ENCODE measurements at regions not wholly inside any gene's neighbourhood (a gene's known extent, or its start where the extent isn't known, plus 50 kb on each side); places are given as distances from the start of the nearest gene placed in this dataset.
"Not testable (repeated sequence)": the region's sequence is repeated elsewhere in the genome, so short reads cannot be mapped to it uniquely, and the experiment has no call there.

- not testable (repeated sequence) for DNase-seq (ENCODE audit: low read depth, low spot score)
Observed at GRCh38 chr17:27365329-27365945, 71.5 kb downstream of the WSB1 start.

GRCh38 chr17:27366437-27366836 is 72.5 kb downstream of the WSB1 start:
- DNase-seq (ENCODE audit: low read depth, low spot score) = no peak

- DNase-seq (ENCODE audit: low read depth, low spot score) = no peak
Observed at GRCh38 chr17:27367121-27367981, 73.4 kb downstream of the WSB1 start.

DNA sequence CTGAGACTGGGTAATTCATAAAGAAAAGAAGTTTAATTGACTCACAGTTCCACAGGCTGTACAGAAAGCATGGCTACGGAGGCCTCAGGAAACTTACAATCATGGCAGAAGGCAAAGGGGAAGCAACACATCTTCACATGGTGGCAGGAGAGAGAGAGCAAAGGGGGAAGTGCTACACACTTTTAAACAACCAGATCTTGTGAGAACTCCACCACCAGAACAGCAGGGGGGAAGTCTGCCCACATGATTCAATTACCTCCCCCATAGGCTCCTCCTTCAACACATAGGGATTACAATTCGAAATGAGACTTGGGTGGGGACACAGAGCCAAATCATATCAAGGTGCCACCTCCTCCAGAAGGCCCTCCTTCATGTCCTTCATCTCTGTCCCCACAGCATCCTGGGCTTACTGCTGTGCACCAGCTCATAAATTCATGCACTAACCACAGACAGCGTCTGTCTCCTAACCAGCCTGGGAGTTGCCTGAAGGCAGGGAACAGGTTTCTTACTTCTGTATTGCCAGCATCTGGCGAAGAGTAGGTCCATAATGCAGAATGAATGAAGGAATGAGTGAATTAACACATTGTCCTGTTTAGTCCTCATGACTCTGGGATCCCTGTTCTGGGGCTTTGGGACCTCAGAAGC is 74.4 kb downstream of the WSB1 start:
- DNase-seq (ENCODE audit: low read depth, low spot score) = no peak

- no peak for DNase-seq (ENCODE audit: low read depth, low spot score)
Observed at GRCh38 chr17:27368980-27369379, 75.1 kb downstream of the WSB1 start.

DNA sequence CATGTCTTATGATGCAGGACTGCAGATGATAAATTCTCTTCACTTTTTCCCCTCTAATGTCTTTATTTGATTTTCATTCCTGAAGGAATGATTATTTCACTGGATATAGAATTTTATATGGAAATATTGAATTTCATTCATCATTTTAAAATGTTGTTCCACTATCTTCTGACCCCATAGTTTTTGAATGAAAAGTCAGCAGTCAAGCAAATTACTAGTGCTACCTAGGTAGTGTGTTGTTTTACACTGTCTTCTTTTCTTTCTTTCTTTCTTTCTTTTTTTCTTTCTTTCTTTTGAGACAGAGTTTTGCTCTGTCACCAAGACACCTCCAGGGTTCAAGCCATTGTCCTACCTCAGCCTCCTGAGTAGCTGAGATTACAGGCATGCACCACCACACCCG is 76.9 kb downstream of the WSB1 start:
- DNase-seq (ENCODE audit: low read depth, low spot score) = no peak

DNA sequence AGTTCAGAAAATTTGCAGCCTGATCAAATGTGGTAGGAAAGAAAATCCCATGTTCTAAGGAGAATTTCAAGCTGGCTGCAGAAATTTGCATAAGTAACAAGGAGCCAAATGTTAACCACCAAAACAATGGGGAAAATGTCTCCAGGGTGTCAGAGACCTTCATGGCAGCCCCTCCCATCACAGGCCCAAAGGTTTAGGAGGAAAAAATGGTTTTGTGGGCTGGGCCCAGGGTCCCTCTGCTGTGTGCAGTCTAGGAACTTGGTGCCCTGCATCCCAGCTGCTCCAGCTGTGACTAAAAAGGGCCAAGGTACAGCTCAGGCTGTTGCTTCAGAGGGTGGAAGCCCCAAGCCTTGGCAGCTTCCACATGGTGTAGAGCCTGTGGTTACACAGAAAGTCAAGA is 79.8 kb downstream of the WSB1 start:
- not testable (repeated sequence) for DNase-seq (ENCODE audit: low read depth, low spot score)

DNA sequence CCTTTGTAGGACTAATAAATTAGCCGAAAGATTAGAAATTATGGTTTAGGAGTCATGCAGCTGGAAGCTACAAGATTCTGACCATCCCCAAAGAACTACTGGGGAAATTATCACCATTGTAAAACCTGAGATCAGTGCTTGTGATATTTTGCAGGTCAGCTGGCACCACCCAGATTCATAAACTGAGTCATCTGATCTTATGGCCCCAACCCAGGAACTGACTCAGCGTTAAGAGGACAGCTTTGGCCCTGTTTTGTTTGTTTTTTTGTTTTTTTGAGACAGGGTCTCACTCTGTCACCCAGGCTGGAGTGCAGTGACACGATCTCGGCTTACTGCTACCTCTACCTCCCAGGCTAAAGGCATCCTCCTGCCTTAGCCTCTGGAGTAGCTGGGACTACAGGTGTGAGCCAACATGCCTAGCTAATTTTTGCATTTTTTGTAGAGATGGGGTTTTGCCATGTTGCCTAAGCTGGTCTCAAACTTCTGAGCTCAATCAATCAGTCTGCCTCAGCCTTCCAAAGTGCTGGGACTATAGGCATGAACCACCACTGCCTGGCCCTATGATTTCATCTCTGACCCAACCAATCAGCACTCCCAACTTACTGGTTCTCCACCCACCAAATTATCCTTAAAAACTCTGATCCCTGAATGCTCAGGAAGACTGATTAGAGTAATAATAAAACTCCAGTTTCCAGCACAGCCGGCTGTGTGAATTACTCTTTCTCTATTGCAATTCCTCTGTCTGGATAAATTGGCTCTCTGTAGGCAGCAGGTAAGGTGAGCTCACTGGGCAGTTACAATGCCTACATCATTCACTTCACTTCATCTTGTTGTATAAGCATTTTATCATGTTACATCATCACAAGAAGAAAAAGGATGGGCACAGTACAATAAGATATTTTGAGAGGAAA is 79.4 kb upstream of the KSR1 start:
- peak; percentile 64 for DNase-seq (ENCODE audit: low read depth, low spot score)

DNA sequence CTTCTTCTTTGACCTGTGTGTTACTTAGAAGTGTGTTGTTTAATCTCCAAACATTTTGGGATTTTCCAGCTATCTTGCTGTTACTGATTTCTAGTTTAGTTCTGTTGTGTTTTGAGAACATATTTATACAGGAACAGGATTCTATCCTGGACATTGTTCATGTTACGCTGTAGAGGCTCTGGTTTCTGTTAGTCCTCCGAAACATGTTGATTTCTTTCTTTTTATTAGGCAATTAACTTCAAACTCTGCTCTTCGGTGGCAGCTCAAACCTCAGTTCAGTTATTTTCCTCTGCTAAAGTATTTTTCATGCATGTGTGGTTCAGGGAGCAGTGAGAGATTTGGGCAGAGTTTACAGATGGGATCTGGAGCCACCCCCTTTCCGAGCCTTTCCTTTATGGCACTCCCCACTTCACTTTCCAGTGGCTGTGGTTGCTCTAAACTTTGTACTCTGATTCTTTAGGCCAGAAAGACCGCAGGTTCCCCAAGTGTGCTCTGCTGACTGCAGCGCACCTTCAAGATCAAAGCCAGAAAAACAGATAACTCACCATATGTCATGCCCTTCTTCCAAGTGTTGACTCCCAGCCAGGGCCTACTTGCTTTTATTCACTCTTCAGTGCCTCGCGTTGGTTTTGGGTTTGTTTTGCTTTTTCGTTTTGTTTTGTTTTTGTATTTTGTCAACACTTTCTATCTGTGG is 77.6 kb upstream of the KSR1 start:
- peak; percentile 18 for DNase-seq (ENCODE audit: low read depth, low spot score)

GRCh38 chr17:27379888-27380533 is 76.2 kb upstream of the KSR1 start:
- DNase-seq (ENCODE audit: low read depth, low spot score) = peak; percentile 93

DNA sequence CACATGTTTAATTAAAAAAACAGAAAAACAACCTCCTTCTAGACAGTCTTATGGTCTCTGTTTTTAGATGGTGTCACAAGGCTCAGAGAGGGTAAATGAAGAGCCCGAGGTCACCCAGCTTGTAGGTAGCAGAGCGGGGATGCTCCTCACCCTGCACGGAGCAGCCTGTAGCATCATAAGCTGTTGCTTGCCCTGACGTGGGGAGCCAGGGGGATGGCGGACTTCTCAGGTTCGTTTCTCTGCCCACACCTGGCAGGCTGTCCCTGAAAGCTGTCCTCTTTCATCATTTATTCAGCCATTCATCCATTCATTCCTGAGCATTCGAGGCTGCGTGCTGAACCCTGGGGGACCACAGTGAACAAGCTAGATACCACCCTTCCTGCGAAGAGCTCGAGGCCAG is 75.7 kb upstream of the KSR1 start:
- no peak for DNase-seq (ENCODE audit: low read depth, low spot score)

DNA sequence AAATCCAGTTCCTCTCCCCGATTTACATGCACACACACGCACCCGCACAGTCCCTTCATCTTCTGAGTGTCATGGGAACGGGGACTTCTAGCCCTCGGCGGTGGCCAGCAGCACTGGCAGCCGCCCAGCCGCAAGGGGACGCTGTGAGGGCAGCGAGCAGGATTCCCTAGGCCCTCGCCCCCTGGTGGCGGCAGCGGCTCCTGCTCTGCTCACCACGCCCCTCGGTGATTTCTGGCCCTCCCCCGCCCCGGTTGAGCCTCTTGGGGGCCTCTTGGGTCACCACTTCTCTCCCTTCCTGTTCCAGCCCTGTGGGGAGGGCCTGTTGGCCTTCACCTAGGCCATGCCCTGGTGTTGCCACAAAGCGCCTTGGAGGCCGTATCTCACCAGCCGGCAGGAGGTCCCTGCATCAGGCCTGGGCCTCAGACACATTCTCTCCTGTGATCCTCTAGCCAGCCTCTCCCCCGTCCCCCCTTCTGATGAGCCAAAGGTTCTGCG is 75.2 kb upstream of the KSR1 start:
- peak; percentile 82 for DNase-seq (ENCODE audit: low read depth, low spot score)

DNA sequence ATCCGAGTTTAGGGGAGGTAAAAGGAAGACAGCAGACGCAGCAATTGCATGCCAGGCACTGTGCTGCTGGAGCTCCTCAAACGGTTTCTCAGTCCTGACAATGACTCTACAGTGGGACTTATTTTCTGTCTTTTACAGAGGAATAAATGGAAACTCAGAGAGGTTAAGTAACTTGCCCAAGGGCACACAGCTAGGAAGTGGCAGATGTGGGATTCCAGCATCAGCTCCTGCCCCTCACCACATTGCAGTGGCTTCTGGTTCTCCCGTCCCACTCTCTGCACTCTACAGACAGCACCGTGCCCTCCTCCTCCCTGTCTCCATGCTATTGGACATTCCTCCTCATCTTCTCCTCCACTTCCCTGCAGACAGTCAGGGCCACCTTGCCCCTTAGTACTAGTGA is 74.2 kb upstream of the KSR1 start:
- DNase-seq (ENCODE audit: low read depth, low spot score) = no peak

DNA sequence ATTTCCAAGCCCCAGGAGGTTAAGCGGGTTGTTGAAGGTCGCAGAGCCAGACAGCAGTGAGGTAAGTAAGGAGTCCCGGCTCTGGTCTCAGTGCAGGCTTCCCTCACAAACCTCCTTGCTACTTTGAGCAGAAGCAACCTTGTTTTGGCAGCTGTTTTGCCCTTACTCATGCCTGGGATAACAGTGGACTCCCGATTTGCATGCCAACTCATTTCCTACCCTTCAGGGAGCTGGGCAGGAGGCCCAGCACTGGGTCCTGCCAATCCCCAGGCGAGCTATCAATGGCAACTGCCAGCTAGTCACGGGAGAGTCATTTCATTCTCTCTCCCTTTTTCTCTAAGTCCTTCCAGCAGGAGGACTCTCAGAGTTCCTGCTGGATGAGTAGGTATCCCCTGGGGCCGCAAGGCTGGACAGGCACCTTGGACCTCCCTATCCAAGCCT is 72.0 kb upstream of the KSR1 start:
- peak; percentile 97 for DNase-seq (ENCODE audit: low read depth, low spot score)

- DNase-seq (ENCODE audit: low read depth, low spot score) = peak; percentile 64
Observed at GRCh38 chr17:27384726-27385125, 71.5 kb upstream of the KSR1 start.

DNA sequence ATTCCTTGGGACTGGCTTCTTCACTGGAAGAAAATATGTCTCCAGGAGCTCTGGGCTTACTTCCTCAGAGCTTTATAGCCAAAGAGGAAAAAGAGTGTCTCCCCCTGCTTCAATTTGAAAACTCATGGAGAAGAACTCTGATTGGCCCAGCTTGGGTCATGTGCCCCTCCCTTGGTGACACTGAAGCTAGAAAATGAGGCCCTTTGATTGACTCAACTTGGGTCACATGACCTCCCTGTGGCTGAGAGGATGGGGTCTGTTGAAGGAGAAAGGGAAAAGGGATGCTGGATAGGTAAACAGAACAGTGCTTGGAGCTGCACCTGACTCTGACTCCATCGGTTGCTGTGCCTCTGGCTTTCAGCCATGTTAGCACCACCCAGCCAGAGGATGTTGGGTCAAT is 70.6 kb upstream of the KSR1 start:
- no peak for DNase-seq (ENCODE audit: low read depth, low spot score)

DNA sequence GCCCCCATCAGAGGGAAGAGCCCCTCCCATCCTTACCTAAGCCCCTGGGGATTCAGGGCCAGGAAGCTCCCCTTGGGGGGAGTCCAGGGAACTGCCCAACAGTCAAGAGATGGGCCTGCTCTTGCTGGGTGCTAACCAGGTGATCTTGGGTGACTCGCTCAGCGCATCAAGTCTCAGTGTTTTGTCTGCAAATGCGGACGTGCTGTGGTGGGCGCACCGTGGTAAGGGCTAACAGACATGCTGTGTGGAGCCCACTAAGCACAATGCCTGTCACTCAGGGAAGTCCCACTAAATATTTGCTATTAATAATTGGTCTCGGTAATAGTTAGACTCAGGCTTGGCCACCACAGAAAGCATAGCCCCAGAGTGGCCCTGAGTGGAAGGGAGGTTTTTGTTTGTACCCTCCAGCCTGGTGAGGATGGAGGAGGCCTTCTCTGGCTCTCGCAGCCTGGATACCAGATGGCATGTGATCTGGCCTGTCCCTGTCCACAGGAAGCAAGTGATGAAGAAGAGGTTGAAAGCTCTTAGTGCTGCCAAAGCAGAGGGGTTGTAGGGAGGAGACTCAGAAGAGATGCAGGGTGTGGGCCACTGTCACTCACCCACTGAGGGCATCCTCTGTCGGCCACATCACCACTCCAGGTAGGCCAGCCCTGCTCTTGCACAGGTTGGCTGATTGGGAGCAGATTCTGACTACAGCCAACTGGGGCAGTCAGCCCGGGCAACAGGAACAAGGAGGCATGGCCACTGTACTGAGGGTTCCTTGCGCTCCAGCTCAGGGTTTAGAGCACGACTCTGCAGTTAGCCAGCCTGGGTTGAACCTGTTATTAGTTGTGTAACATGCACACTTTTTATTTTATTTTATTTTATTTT is 69.8 kb upstream of the KSR1 start:
- no peak for DNase-seq (ENCODE audit: low read depth, low spot score)

DNA sequence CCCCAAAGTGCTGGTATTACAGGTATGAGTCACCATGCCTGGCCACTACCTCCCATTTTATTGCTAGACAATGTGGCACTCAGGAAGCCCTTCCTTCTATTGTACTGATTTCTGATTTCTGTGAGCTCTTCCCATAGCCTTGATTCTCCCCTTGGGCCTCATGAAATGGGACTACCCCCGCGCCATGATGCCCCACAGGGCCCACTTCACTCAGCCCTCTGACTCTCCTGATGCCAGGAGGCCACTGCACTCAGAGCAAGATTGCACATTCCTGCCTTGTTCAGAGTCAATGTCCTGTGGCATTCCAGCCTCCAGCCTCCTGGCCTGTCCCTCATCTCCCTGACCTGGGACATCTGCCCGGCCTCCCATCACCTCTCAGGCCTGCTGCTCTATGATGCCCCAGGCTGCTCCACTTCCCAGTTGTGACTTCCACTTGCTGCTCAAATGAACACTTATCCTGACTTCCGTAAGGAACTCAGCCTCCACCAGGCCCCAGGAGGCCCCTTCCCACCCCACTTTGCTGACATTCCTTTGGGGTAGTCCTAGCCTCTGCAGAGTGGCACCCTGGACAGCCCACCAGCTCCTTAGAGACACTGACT is 66.6 kb upstream of the KSR1 start:
- DNase-seq (ENCODE audit: low read depth, low spot score) = no peak

GRCh38 chr17:27390540-27390939 is 65.7 kb upstream of the KSR1 start:
- no peak for DNase-seq (ENCODE audit: low read depth, low spot score)

Data from astrocyte of the hippocampus (primary cell).